ENCODE measurements at regions not wholly inside any gene's neighbourhood (a gene's known extent, or its start where the extent isn't known, plus 50 kb on each side); places are given as distances from the start of the nearest gene placed in this dataset.
"Not testable (repeated sequence)": the region's sequence is repeated elsewhere in the genome, so short reads cannot be mapped to it uniquely, and the experiment has no call there.

DNA sequence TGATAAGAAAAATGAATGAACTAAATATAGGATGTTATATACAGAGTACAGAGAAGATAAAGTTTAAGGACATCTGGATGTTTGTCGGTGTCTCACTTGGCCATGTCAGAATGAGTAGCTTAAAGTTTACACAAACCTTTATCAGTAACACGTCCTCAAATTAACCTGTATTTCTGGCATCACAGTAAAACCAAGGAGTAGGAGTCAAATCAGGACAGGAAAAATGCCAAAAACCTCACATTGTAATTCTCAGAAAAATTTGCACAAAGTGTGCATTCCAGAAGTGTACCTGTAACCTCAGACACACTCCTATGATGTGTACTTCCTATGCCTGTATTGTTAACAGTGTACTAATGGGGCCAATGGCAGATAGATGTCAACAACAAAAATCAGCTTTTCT lies 139.3 kb downstream of the SMC2 start:
- H3K4me3 ChIP-seq = no peak overlapping the region
- no peak overlapping the region for H3K9ac ChIP-seq (ENCODE audit: low read depth in 2 of 2, low read length in 2 of 2)
- intact Hi-C loops (cut with DNase I) = no loop called here
- H3K36me3 ChIP-seq = no peaks in the 10 kb centered on the region
- no peaks in the 10 kb centered on the region for H3K9me3 ChIP-seq
- TF ChIP-seq, protein P1, sequence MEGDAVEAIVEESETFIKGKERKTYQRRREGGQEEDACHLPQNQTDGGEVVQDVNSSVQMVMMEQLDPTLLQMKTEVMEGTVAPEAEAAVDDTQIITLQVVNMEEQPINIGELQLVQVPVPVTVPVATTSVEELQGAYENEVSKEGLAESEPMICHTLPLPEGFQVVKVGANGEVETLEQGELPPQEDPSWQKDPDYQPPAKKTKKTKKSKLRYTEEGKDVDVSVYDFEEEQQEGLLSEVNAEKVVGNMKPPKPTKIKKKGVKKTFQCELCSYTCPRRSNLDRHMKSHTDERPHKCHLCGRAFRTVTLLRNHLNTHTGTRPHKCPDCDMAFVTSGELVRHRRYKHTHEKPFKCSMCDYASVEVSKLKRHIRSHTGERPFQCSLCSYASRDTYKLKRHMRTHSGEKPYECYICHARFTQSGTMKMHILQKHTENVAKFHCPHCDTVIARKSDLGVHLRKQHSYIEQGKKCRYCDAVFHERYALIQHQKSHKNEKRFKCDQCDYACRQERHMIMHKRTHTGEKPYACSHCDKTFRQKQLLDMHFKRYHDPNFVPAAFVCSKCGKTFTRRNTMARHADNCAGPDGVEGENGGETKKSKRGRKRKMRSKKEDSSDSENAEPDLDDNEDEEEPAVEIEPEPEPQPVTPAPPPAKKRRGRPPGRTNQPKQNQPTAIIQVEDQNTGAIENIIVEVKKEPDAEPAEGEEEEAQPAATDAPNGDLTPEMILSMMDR (IDR thresholded peaks at IDR 0.05) = no peak
- no peak overlapping the region for H3K27ac ChIP-seq
- no peaks in the 10 kb centered on the region for H3K4me1 ChIP-seq
- no peaks in the 10 kb centered on the region for H3K27me3 ChIP-seq
- DNase-seq = no peak

DNA sequence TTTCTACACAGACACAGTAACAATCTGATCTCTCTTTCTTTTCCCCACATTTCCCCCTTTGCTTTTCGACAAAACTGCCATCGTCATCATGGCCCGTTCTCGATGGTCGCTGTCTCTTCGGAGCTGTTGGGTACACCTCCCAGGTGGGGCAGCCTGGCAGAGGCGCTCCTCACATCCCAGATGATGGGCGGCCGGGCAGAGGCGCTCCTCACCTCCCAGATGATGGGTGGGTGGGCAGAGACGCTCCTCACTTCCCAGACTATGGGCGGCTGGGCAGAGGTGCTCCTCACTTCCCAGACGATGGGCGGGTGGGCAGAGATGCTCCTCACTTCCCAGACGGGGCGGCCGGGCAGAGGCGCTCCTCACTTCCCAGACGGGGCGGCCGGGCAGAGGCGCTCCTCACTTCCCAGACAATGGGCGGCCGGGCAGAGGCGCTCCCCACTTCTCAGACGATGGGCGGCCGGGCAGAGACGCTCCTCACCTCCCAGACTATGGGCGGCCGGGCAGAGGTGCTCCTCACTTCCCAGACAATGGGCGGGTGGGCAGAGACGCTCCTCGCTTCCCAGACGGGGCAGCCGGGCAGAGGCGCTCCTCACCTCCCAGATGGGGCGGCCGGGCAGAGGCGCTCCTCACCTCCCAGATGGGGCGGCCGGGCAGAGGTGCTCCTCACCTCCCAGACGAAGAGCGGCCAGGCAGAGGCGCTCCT lies 140.7 kb downstream of the SMC2 start:
- DNase-seq; H3K36me3 ChIP-seq; H3K27ac ChIP-seq; H3K9ac ChIP-seq (ENCODE audit: low read depth in 2 of 2, low read length in 2 of 2); H3K4me3 ChIP-seq; intact Hi-C loops (cut with DNase I); H3K4me1 ChIP-seq; H3K27me3 ChIP-seq; H3K9me3 ChIP-seq: not testable (repeated sequence)

DNA sequence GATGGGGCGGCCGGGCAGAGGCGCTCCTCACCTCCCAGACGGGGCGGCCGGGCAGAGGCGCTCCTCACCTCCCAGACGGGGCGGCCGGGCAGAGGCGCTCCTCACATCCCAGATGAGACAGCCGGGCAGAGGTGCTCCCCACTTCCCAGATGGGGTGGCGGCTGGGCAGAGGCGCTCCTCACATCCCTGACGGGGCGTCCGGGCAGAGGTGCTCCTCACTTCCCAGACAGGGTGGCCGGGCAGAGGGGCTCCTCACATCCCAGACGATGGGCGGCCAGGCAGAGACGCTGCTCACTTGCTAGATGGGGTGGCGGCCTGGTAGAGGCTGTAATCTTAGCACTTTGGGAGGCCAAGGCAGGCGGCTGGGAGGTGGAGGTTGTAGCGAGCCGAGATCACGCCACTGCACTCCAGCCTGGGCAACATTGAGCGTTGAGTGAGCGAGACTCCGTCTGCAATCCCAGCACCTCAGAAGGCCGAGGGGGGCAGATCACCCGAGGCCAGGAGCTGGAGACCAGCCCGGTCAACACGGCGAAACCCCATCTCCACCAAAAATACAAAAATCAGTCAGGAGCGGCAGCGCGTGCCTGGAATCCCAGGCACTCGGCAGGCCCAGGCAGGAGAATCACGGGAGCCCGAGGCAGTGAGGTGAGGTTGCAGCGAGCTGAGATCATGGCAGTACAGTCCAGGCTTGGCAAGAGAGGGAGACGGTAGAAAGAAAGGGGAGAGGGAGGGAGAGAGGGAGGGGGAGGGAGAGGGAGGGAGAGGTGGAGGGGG lies 141.4 kb downstream of the SMC2 start:
- H3K27me3 ChIP-seq; intact Hi-C loops (cut with DNase I); H3K27ac ChIP-seq; DNase-seq; H3K4me1 ChIP-seq; H3K9ac ChIP-seq (ENCODE audit: low read depth in 2 of 2, low read length in 2 of 2); H3K36me3 ChIP-seq; H3K4me3 ChIP-seq; H3K9me3 ChIP-seq: not testable (repeated sequence)

DNA sequence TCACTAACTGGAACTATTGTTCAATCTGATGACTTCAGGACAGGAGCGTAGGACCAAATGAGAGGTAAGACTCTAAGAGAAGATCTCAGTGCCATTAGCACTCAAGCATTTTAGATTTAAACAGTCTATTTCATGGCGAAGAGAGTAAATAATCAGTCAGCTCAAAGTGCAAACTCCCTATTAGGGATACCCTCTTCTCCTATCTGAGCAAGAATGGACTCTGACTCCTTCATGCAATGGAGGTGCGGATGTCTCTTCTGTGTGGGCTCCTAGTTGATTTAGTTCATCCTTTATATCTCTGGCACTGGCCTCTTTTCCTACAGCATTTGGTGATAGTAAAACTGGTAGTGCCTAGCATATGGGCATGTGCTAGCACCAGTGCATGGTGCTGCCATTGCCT lies 144.6 kb downstream of the SMC2 start:
- H3K4me1 ChIP-seq = no peaks in the 10 kb centered on the region
- DNase-seq = no peak
- no peaks in the 10 kb centered on the region for H3K27me3 ChIP-seq
- intact Hi-C loops (cut with DNase I) = no loop called here
- H3K4me3 ChIP-seq = no peak overlapping the region
- H3K9me3 ChIP-seq = no peaks in the 10 kb centered on the region
- H3K36me3 ChIP-seq = no peaks in the 10 kb centered on the region
- H3K9ac ChIP-seq (ENCODE audit: low read depth in 2 of 2, low read length in 2 of 2) = no peak overlapping the region
- no peak overlapping the region for H3K27ac ChIP-seq
- TF ChIP-seq, protein P1 (IDR thresholded peaks at IDR 0.05) = no peak

DNA sequence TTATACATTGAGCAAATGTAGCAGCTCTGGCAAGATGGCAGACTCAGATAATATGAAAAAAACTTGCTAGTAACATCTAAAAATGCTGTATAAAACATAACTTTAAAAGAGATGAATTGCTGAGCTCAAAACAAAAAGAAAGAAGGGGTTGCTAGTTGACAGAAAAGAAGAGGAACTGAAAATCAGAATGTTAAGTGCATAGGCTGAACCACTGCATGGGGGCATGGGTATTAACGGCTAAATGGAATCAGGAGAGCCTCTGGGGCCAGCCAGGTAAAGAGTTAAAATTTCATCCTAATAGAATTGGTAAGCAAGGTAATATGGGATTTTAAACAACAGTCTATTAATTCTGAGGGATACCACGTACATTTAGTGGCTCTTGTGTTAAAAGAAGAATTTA lies 146.8 kb downstream of the SMC2 start:
- no peak overlapping the region for H3K4me3 ChIP-seq
- intact Hi-C loops (cut with DNase I) = no loop called here
- no peak overlapping the region for H3K9ac ChIP-seq (ENCODE audit: low read depth in 2 of 2, low read length in 2 of 2)
- H3K9me3 ChIP-seq = no peaks in the 10 kb centered on the region
- TF ChIP-seq, protein P1 (IDR thresholded peaks at IDR 0.05) = no peak
- no peaks in the 10 kb centered on the region for H3K36me3 ChIP-seq
- no peak for DNase-seq
- no peak overlapping the region for H3K27ac ChIP-seq
- H3K27me3 ChIP-seq = no peaks in the 10 kb centered on the region
- no peaks in the 10 kb centered on the region for H3K4me1 ChIP-seq

DNA sequence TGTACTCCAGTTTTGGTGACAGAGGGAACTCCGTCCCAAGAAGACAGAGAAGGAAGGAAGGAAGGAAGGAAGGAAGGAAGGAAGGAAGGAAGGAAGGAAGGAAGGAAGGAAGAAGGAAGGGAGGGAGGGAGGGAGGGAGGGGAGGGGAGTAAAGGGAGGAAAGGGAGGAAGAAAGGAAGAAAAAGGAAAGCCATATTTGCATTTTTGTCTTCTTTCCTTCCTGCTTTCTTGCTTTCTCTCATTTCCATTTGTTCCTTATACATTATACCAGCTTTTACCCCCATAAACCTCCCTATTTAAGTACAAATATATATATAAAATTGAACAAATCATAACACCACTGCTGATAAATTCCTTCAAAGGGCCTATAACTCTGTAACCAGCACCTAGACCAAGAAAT lies 151.8 kb downstream of the SMC2 start:
- H3K27me3 ChIP-seq = no peaks in the 10 kb centered on the region
- no peaks in the 10 kb centered on the region for H3K4me1 ChIP-seq
- no peak overlapping the region for H3K27ac ChIP-seq
- H3K9ac ChIP-seq (ENCODE audit: low read depth in 2 of 2, low read length in 2 of 2) = no peak overlapping the region
- H3K36me3 ChIP-seq = no peaks in the 10 kb centered on the region
- no peak for DNase-seq
- no peak overlapping the region for H3K4me3 ChIP-seq
- no peaks in the 10 kb centered on the region for H3K9me3 ChIP-seq
- TF ChIP-seq, protein P1 (IDR thresholded peaks at IDR 0.05) = no peak
- intact Hi-C loops (cut with DNase I) = no loop called here

Measured in colonic mucosa (tissue), 4 donors.